Endothelial cell of umbilical vein (primary cell): ENCODE measurements at regions not wholly inside any gene's neighbourhood (a gene's known extent, or its start where the extent isn't known, plus 50 kb on each side); places are given as distances from the start of the nearest gene placed in this dataset.

Source experiments
- CTCF ChIP-seq, 2 donors: IDR thresholded peaks; 1 replicate in 1 of 2; 2 replicates in 1 of 2; pipeline ENCODE4 v1.5.1; 2011; ENCODE audit warnings: low read length in 2 of 2, mild to moderate bottlenecking in 2 of 2, moderate library complexity in 2 of 2, control low read depth in 1 of 2, inconsistent platforms in 1 of 2, low read depth in 1 of 2; ENCODE audit not compliant: insufficient read depth in 1 of 2; ENCODE audit errors: extremely low read depth in 1 of 2
- EZH2 ChIP-seq: IDR thresholded peaks from 2 replicates; pipeline ENCODE4 v1.6.1; 2012; ENCODE audit warnings: borderline replicate concordance, low read depth, mild to moderate bottlenecking, moderate library complexity, low read length, inconsistent platforms; ENCODE audit not compliant: severe bottlenecking
- JUN ChIP-seq: IDR thresholded peaks from 2 replicates; pipeline ENCODE4 v1.6.1; 2011; ENCODE audit warnings: borderline replicate concordance, low read depth; ENCODE audit not compliant: insufficient read length, insufficient read depth
- POLR2A ChIP-seq: IDR thresholded peaks from 2 replicates; pipeline ENCODE4 v1.6.1; 2012; ENCODE audit warnings: low read depth, mild to moderate bottlenecking, control low read depth, low read length
- POLR2AphosphoS5 ChIP-seq: IDR thresholded peaks from 2 replicates; pipeline ENCODE4 v1.6.1; 2012; ENCODE audit warnings: low read depth, mild to moderate bottlenecking, control low read depth, low read length, moderate library complexity; ENCODE audit not compliant: insufficient read depth

- TF ChIP-seq POLR2A (no peak), CTCF (IDR thresholded peaks at IDR 0.05; ENCODE audit: extremely low read depth in 1 of 2, insufficient read depth in 1 of 2, low read depth in 1 of 2, low read length in 2 of 2) (no peak), EZH2 (no peak), POLR2AphosphoS5 (no peak), JUN (no peak)
Observed at GRCh38 chrX:39473812-39474211, 623.9 kb downstream of the BCOR start.
